Mucosa of rectum (tissue), 2 donors: ENCODE measurements at regions not wholly inside any gene's neighbourhood (a gene's known extent, or its start where the extent isn't known, plus 50 kb on each side); places are given as distances from the start of the nearest gene placed in this dataset.
"Not testable (repeated sequence)": the region's sequence is repeated elsewhere in the genome, so short reads cannot be mapped to it uniquely, and the experiment has no call there.

Experiments used
- H3K27ac ChIP-seq, 2 donors: one replicate each; pipeline ENCODE4 v1.7.0; 2013; ENCODE audit warnings: inconsistent platforms in 2 of 2, low read depth in 2 of 2, low read length in 2 of 2
- H3K27me3 ChIP-seq, 2 donors: one replicate each; pipeline ENCODE4 v1.7.0; 2013; ENCODE audit warnings: low read length in 2 of 2; ENCODE audit not compliant: control insufficient read depth in 2 of 2, insufficient read depth in 2 of 2
- H3K36me3 ChIP-seq, 2 donors: one replicate each; pipeline ENCODE4 v1.7.0; 2013; ENCODE audit warnings: low read length in 2 of 2; ENCODE audit not compliant: control insufficient read depth in 2 of 2, insufficient read depth in 2 of 2
- H3K4me1 ChIP-seq, 2 donors: one replicate each; pipeline ENCODE4 v1.7.0; 2013; ENCODE audit warnings: low read length in 2 of 2, mild to moderate bottlenecking in 1 of 2; ENCODE audit not compliant: control insufficient read depth in 2 of 2, insufficient read depth in 2 of 2
- H3K4me3 ChIP-seq, 2 donors: one replicate each; pipeline ENCODE4 v1.7.0; 2013; ENCODE audit warnings: low read length in 2 of 2
- H3K9ac ChIP-seq, 2 donors: one replicate each; pipeline ENCODE4 v1.7.0; 2013; ENCODE audit warnings: low read length in 2 of 2, low read depth in 1 of 2, mild to moderate bottlenecking in 1 of 2
- H3K9me3 ChIP-seq, 2 donors: one replicate each; pipeline ENCODE4 v1.7.0; 2013; ENCODE audit warnings: low read length in 2 of 2; ENCODE audit not compliant: control insufficient read depth in 2 of 2
- donor health status: healthy.
- donor health status: Normal muscosa, but diverticular disease.

DNA sequence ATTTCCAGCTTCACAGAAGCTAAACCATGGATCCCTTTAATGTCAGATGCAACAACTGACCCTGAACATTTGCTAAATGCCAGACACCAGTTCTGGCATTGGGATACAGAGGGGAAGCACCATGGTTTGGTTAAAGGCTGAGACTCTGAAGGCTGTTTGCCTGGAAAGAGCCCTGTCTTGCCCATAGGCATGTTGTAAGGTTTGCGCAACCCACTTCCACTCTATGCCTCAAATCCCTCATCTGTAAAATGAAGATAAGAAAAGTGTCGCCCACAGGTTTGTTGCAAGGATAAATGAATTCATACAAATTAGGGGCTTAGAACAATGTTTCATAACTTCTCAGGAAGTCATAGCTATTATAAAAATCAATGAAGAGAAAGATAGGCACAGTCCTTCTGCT lies 380.9 kb upstream of the GYPC start:
- Histone ChIP-seq H3K27ac (no peak overlapping the region), H3K36me3 (no peaks in the 10 kb centered on the region), H3K27me3 (no peaks in the 10 kb centered on the region), H3K4me1 (no peaks in the 10 kb centered on the region), H3K9ac (no peak overlapping the region), H3K4me3 (no peak overlapping the region), H3K9me3 (no peaks in the 10 kb centered on the region)

DNA sequence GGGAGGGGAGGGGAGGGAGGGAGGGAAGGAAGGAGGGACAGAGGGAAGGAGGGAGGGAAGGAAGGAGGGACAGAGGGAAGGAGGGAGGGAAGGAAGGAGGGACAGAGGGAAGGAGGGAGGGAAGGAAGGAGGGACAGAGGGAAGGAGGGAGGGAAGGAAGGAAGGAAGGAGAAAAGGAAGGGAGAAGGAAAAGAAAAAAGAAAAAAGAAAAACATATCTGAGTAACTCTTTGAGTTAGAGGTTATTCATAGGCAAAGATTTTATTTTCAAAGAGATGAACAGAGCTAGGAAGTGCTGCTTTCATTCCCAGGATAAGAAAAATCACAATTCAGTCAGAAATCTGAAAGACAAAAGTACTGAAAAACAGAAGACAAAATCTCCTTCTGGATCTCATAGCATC lies 379.7 kb upstream of the GYPC start:
- not testable (repeated sequence) for H3K4me1 ChIP-seq, H3K27me3 ChIP-seq, H3K9ac ChIP-seq, H3K27ac ChIP-seq, H3K9me3 ChIP-seq, H3K4me3 ChIP-seq, H3K36me3 ChIP-seq

DNA sequence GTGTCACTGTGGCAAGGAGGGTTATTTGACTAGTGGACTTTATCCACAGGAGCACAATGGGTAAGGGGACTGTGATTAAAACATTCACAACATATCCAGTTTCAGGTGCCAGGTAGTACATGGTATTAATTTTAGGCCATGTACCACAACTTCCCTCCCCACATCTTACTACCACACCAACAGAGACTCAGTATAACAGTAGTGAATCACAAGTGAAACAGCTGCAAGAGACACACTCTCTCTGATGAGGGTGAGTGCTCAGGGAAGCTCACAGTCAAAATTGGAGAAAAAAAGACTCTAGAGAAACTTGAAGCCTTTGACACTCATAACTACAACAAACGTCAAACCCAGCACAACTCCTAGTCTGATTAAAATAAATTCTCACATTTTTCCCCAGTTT lies 367.6 kb upstream of the GYPC start:
- no peaks in the 10 kb centered on the region for H3K9me3 ChIP-seq
- H3K27me3 ChIP-seq = no peaks in the 10 kb centered on the region
- no peaks in the 10 kb centered on the region for H3K4me1 ChIP-seq
- no peak overlapping the region for H3K4me3 ChIP-seq
- H3K9ac ChIP-seq = no peak overlapping the region
- no peak overlapping the region for H3K27ac ChIP-seq
- no peaks in the 10 kb centered on the region for H3K36me3 ChIP-seq

DNA sequence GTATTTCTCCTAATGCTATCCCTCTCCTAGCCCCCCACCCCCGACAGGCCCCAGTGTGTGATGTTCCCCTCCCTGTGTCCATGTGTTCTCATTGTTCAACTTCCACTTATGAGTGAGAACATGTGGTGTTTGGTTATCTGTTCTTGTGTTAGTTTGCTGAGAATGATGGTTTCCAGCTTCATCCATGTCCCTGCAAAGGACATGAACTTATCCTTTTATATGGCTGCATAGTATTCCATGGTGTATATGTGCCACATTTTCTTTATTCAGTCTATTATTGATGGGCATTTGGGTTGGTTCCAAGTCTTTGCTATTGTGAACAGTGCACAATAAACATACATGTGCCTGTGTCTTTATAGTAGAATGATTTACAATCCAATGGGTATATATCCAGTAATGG lies 362.0 kb upstream of the GYPC start:
- H3K9me3 ChIP-seq, H3K4me1 ChIP-seq, H3K27me3 ChIP-seq, H3K36me3 ChIP-seq, H3K9ac ChIP-seq, H3K27ac ChIP-seq, H3K4me3 ChIP-seq: not testable (repeated sequence)

DNA sequence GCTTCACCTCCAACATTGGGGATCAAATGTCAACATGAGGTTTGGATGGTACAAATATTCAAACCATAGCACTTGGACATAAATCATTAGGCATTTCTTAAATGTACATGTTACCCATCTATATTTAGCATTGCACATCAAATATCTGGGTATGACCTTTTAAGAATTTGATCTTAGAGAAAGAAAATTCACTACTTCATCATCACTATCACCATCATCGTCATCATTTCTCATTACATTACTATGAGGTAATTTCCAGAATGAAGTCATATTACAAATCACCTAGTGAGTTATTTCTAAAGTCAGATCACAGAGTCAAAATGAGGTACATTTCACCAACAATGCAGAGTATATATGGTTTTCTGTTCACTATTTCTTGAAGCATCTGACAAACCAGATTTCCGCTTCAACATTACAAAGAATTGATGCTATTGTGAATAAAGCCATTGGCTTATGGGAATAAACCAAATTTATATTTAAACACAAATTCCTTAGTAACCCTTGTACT lies 356.4 kb upstream of the GYPC start:
- Histone ChIP-seq H3K4me1 (no peaks in the 10 kb centered on the region), H3K27me3 (no peaks in the 10 kb centered on the region), H3K4me3 (no peak overlapping the region), H3K9me3 (no peaks in the 10 kb centered on the region), H3K9ac (no peak overlapping the region), H3K36me3 (no peaks in the 10 kb centered on the region), H3K27ac (no peak overlapping the region)

DNA sequence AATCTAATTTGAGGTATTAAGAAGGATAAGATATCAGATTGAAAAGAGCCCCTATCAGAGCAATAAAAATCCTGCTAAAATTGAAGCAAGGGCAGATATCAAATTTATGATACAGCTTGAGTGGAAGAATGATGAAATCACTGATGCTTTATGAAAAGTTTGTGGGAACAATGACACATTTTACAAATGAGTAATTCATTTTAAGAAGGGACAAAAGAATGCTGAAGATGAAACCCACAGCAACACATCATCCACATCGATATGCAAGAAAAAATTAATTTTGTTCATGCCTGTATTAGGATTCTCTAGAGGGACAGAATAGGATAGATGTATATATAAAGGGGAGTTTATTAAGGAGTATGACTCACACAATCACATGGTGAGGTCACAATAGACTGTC lies 355.6 kb upstream of the GYPC start:
- Histone ChIP-seq H3K9ac (no peak overlapping the region), H3K9me3 (no peaks in the 10 kb centered on the region), H3K4me3 (no peak overlapping the region), H3K36me3 (no peaks in the 10 kb centered on the region), H3K4me1 (no peaks in the 10 kb centered on the region), H3K27me3 (no peaks in the 10 kb centered on the region), H3K27ac (no peak overlapping the region)

DNA sequence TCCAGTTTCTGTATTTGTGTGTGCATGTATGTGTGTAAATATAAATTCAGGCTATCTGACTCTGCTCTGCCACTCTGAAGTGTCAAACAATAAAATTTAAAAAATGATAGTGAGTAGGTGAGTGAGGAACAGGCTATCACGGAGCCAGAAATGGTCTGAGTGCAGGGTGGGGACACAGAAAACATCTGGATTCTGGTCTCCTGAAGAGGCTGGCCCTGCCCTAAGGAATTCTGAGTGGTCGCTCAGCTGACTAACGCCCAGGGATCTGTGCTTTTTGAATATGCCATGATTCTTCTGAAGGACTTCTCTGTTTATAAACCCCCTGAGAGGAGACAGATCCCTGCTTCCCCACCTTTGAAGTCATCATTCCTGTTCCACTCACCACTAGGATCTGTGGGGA lies 353.9 kb upstream of the GYPC start:
- no peaks in the 10 kb centered on the region for H3K9me3 ChIP-seq
- no peak overlapping the region for H3K27ac ChIP-seq
- H3K4me1 ChIP-seq = no peaks in the 10 kb centered on the region
- H3K4me3 ChIP-seq = no peak overlapping the region
- no peaks in the 10 kb centered on the region for H3K36me3 ChIP-seq
- H3K27me3 ChIP-seq = no peaks in the 10 kb centered on the region
- no peak overlapping the region for H3K9ac ChIP-seq

DNA sequence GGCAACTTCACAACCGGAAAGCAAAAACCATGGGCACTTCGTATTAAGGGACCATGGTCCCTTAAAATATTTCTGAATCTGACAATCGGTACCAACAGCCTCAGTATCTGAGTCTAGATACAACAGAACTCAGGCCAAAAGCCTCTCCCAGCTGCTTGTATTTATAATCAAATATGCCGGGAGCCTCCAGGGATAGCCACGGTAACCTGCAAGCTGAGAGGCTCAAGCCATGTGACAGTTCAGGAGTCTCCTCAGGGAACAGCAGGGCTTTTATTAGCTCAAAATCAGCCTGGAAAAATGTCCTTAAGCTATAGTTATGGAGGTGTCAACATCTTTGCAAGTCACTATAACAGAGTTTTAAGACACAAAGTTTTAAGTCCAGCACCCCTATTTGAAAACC lies 352.8 kb upstream of the GYPC start:
- no peak overlapping the region for H3K4me3 ChIP-seq
- no peak overlapping the region for H3K27ac ChIP-seq
- no peaks in the 10 kb centered on the region for H3K4me1 ChIP-seq
- no peaks in the 10 kb centered on the region for H3K9me3 ChIP-seq
- no peaks in the 10 kb centered on the region for H3K27me3 ChIP-seq
- no peak overlapping the region for H3K9ac ChIP-seq
- no peaks in the 10 kb centered on the region for H3K36me3 ChIP-seq

DNA sequence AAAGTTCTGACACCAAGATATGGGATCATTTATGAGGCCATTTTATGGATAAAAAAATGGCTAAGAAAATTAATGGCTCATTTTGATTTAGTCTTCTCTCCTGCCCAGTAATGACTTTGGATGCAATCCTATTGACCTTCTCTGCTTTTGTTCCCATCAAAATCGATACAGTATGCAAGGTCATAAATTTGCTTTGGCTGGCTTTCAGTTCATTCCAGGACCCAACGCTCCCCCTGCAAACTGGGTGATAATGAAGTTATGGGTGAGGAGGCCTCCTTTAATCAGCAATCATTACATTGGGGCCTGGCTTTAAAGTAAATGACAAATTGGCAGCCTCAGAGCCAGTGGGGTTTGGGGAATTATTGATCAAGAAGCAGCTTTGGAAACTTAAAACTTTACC lies 351.8 kb upstream of the GYPC start:
- Histone ChIP-seq H3K9ac (no peak overlapping the region), H3K4me1 (no peaks in the 10 kb centered on the region), H3K9me3 (no peaks in the 10 kb centered on the region), H3K36me3 (no peaks in the 10 kb centered on the region), H3K27ac (no peak overlapping the region), H3K4me3 (no peak overlapping the region), H3K27me3 (no peaks in the 10 kb centered on the region)

DNA sequence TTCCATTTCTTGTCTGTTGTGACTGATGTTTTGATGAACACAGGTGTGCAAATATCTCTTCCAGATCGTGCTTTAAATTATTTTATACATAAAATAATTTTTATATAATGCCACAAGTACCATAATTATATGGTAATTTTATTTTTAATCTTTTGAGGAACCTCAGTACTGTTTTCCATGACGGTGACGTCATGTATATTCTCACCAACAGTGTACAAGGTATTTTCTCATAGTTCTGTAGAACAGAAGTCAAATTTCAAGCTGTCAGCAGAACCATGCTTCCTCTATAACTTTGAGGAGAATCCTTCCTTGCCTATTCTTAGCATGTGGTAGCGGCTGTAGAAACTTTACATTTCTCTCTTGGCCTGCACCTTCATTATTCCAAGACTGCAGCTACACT lies 349.4 kb upstream of the GYPC start:
- no peak overlapping the region for H3K4me3 ChIP-seq
- H3K4me1 ChIP-seq = no peaks in the 10 kb centered on the region
- no peaks in the 10 kb centered on the region for H3K9me3 ChIP-seq
- no peak overlapping the region for H3K9ac ChIP-seq
- no peaks in the 10 kb centered on the region for H3K27me3 ChIP-seq
- H3K36me3 ChIP-seq = no peaks in the 10 kb centered on the region
- no peak overlapping the region for H3K27ac ChIP-seq

DNA sequence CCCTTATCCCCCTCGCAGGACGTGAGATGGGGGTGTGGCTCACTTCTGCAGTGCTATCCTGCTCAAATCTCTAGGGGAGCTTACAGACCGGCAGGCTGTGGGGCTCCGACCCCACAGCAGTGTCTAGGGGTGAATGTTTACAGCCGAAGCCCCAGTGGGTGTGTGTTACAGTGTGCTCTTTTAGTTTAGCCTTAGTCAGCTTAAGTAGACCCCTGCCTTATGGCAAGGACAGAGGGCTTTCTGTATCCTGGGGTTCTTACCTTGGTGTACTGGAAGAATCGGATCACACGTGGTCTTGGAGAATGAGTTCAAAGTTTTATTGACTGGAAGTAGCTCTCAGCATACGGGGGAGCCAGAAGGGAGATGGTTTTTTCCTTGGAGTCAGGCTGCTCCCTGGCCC lies 348.2 kb upstream of the GYPC start:
- no peak overlapping the region for H3K4me3 ChIP-seq
- H3K27ac ChIP-seq = no peak overlapping the region
- H3K9me3 ChIP-seq = no peaks in the 10 kb centered on the region
- no peaks in the 10 kb centered on the region for H3K4me1 ChIP-seq
- H3K9ac ChIP-seq = no peak overlapping the region
- no peaks in the 10 kb centered on the region for H3K27me3 ChIP-seq
- H3K36me3 ChIP-seq = no peaks in the 10 kb centered on the region
